Neural crest cell (in vitro differentiated cells): ENCODE measurements at regions not wholly inside any gene's neighbourhood (a gene's known extent, or its start where the extent isn't known, plus 50 kb on each side); places are given as distances from the start of the nearest gene placed in this dataset.
"Not testable (repeated sequence)": the region's sequence is repeated elsewhere in the genome, so short reads cannot be mapped to it uniquely, and the experiment has no call there.

Experiments
- DNase-seq: peaks from one replicate; pipeline ENCODE4 v3.0.0; 2021; ENCODE audit warnings: low read depth, mixed read lengths, low spot score
- H3K27ac Mint-ChIP-seq: one replicate; pipeline ENCODE4 v1.8.0; 2021; ENCODE audit warnings: mild to moderate bottlenecking, mixed read lengths; ENCODE audit not compliant: unreplicated experiment
- H3K27me3 Mint-ChIP-seq: 2 replicates; pipeline ENCODE4 v1.8.0; 2021; ENCODE audit warnings: low read depth, mild to moderate bottlenecking, mixed read lengths
- H3K36me3 Mint-ChIP-seq: 2 replicates; pipeline ENCODE4 v1.8.0; 2021; ENCODE audit warnings: low read depth, mild to moderate bottlenecking, mixed read lengths
- H3K4me1 Mint-ChIP-seq: 2 replicates; pipeline ENCODE4 v1.8.0; 2021; ENCODE audit warnings: mixed read lengths
- H3K4me3 Mint-ChIP-seq: one replicate; pipeline ENCODE4 v1.8.0; 2021; ENCODE audit warnings: mild to moderate bottlenecking, mixed read lengths
- H3K9me3 Mint-ChIP-seq: 2 replicates; pipeline ENCODE4 v1.8.0; 2021; ENCODE audit warnings: mixed read lengths
- TF ChIP-seq, protein P1 (sequence below): fragments of 200-600 bp; sonication (generic); conservative IDR thresholded peaks from 2 replicates; pipeline ENCODE4 v1.5.0; 2021; ENCODE audit warnings: antibody characterized with exemption, mild to moderate bottlenecking

DNA sequence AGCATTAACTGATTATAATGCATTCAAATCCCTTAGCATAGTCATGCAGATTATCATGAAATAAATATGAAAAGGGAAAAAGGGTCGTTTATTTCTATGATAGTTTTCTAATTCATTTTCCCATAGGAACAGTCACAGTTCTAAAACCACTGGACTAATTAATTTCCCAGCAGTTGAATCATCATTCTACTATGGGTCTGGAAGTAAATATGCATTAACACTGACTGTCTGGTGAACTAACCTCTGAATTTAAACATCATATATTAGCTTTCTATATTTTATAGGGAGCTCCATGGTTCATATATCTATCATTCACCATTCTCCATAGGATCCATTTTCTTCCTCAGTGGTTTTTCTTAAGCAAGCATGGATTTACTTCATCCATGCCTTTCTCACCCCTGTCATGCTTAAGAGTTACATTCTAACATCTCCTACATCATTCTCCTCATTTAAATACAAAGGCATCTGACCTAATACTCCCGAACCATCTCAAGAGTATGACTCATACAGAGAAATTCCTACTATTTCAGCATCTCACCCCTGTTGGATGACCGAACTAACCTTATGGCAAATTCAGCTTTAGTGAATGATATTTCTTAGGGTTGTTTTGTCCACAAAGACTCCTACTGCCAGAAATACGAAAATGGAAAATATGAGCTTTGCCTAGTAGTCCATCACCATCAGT lies 198.7 kb upstream of the ADAMTS3 start:
- H3K27me3 Mint-ChIP-seq: no peaks in the 10 kb centered on the region
- TF ChIP-seq, protein P1, sequence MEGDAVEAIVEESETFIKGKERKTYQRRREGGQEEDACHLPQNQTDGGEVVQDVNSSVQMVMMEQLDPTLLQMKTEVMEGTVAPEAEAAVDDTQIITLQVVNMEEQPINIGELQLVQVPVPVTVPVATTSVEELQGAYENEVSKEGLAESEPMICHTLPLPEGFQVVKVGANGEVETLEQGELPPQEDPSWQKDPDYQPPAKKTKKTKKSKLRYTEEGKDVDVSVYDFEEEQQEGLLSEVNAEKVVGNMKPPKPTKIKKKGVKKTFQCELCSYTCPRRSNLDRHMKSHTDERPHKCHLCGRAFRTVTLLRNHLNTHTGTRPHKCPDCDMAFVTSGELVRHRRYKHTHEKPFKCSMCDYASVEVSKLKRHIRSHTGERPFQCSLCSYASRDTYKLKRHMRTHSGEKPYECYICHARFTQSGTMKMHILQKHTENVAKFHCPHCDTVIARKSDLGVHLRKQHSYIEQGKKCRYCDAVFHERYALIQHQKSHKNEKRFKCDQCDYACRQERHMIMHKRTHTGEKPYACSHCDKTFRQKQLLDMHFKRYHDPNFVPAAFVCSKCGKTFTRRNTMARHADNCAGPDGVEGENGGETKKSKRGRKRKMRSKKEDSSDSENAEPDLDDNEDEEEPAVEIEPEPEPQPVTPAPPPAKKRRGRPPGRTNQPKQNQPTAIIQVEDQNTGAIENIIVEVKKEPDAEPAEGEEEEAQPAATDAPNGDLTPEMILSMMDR: no peak

DNA sequence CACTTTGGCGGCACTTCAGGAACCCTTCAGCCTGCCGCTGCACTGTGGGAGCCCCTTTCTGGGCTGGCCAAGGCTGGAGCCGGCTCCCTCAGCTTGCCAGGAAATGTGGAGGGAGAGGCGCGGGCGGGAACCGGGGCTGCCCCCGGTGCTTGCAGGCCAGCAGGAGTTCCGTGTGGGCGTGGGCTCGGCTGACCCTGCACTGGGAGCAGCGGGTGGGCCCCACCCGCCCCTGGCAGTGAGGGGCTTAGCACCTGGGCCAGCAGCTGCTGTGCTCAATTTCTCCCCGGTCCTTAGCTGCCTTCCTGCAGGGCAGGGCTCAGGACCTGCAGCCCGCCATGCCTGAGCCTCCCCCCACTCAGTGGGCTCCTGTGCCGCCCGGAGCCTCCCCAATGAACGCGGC lies 196.8 kb upstream of the ADAMTS3 start:
- H3K36me3 Mint-ChIP-seq, DNase-seq, H3K4me1 Mint-ChIP-seq, H3K27me3 Mint-ChIP-seq, H3K9me3 Mint-ChIP-seq, H3K27ac Mint-ChIP-seq, H3K4me3 Mint-ChIP-seq: not testable (repeated sequence)

More for the DNA sequence above, 198.7 kb upstream of the ADAMTS3 start:
- no peaks in the 10 kb centered on the region for H3K36me3 Mint-ChIP-seq
- no peaks in the 10 kb centered on the region for H3K4me1 Mint-ChIP-seq
- no peaks in the 10 kb centered on the region for H3K9me3 Mint-ChIP-seq
- no peak overlapping the region for H3K27ac Mint-ChIP-seq
- DNase-seq: no peak
- H3K4me3 Mint-ChIP-seq: no peak overlapping the region

GRCh38 chr4:72761368-72762038 lies 192.5 kb upstream of the ADAMTS3 start:
- no peak overlapping the region for H3K27ac Mint-ChIP-seq
- no peak overlapping the region for H3K4me3 Mint-ChIP-seq
- H3K9me3 Mint-ChIP-seq: peaks cover 2% of the 10 kb centered on the region
- no peaks in the 10 kb centered on the region for H3K36me3 Mint-ChIP-seq
- H3K27me3 Mint-ChIP-seq: peaks cover 2% of the 10 kb centered on the region
- no peak for DNase-seq
- no peaks in the 10 kb centered on the region for H3K4me1 Mint-ChIP-seq
- TF ChIP-seq, protein P1: no peak

- H3K9me3 Mint-ChIP-seq: peaks cover 15% of the 10 kb centered on the region
- not testable (repeated sequence) for H3K4me1 Mint-ChIP-seq, DNase-seq, H3K27ac Mint-ChIP-seq, H3K36me3 Mint-ChIP-seq, H3K27me3 Mint-ChIP-seq, H3K4me3 Mint-ChIP-seq
These were observed 184.4 kb upstream of the ADAMTS3 start for GRCh38 chr4:72753414-72753813.

- no peaks in the 10 kb centered on the region for H3K4me1 Mint-ChIP-seq
- DNase-seq: no peak
- no peaks in the 10 kb centered on the region for H3K27me3 Mint-ChIP-seq
- H3K9me3 Mint-ChIP-seq: peaks cover 2% of the 10 kb centered on the region
- TF ChIP-seq, protein P1: no peak
- H3K27ac Mint-ChIP-seq: no peak overlapping the region
- H3K36me3 Mint-ChIP-seq: no peaks in the 10 kb centered on the region
- no peak overlapping the region for H3K4me3 Mint-ChIP-seq
These were observed 175.2 kb upstream of the ADAMTS3 start for GRCh38 chr4:72744103-72744725.

DNA sequence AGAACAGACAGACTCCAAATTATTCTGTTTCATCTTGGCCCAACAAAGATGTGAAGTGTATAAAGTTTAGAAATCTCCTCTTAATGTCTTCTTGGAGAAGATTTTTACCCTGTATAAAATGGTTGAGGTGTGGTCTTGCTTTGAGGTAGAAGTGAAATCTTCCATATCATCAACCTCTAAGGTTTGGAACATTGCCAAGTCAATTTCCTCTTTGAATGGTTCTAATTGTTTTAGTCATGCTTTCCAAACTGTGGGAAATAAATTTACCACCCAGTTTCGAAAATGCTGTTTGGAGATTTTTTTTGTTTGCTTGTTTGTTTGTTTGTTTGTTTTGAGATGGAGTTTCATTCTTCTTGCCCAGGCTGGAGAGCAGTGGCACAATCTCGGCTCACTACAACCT lies 174.1 kb upstream of the ADAMTS3 start:
- H3K4me1 Mint-ChIP-seq: no peaks in the 10 kb centered on the region
- TF ChIP-seq, protein P1: no peak
- H3K4me3 Mint-ChIP-seq: no peak overlapping the region
- H3K27ac Mint-ChIP-seq: no peak overlapping the region
- DNase-seq: no peak
- H3K27me3 Mint-ChIP-seq: no peaks in the 10 kb centered on the region
- H3K36me3 Mint-ChIP-seq: no peaks in the 10 kb centered on the region
- H3K9me3 Mint-ChIP-seq: peaks cover 2% of the 10 kb centered on the region
